ENCODE measurements at regions not wholly inside any gene's neighbourhood (a gene's known extent, or its start where the extent isn't known, plus 50 kb on each side); places are given as distances from the start of the nearest gene placed in this dataset.

- TF ChIP-seq POLR2A (IDR thresholded peaks at IDR 0.05; ENCODE audit: low read depth, low read length), result no peak
- TF ChIP-seq BHLHE40 (IDR thresholded peaks at IDR 0.05; ENCODE audit: low read depth, low read length), result no peak
- no peak for TF ChIP-seq RFX5 (IDR thresholded peaks at IDR 0.05; ENCODE audit: low read depth, low read length)
- no peak for TF ChIP-seq CTCF (conservative IDR thresholded peaks at IDR 0.05; ENCODE audit: low read depth, low read length)
- no peak for TF ChIP-seq CEBPB (IDR thresholded peaks at IDR 0.05; ENCODE audit: low read depth, low read length)
- TF ChIP-seq MXI1 (IDR thresholded peaks at IDR 0.05; ENCODE audit: borderline replicate concordance, low read depth, low read length), result no peak
- TF ChIP-seq RAD21 (IDR thresholded peaks at IDR 0.05; ENCODE audit: low read length), result no peak
- TF ChIP-seq USF2 (IDR thresholded peaks at IDR 0.05; ENCODE audit: low read depth, low read length), result no peak
These were observed 185.8 kb downstream of the SLC6A15 start for GRCh38 chr12:84726780-84727179.

All from IMR-90 (cell line).